Small intestine (tissue), 7 donors: ENCODE measurements at regions not wholly inside any gene's neighbourhood (a gene's known extent, or its start where the extent isn't known, plus 50 kb on each side); places are given as distances from the start of the nearest gene placed in this dataset.
A peak's percentile ranks its signal among the peaks of the same experiment; 100 is the strongest.
"Not testable (repeated sequence)": the region's sequence is repeated elsewhere in the genome, so short reads cannot be mapped to it uniquely, and the experiment has no call there.

ENCODE experiments used
- DNase-seq, 2 donors: peaks; one replicate each; pipeline versions ENCODE4 v3.0.0 to v3.0.0-alpha.2; 2013
- FAIRE-seq: peaks from 2 replicates; lab custom pipeline; 2012; peaks lifted over from hg19 to GRCh38; lab: Jason Lieb, UNC
- H3K27ac ChIP-seq, 3 donors: one replicate each; pipeline ENCODE4 v1.5.1; 2013; ENCODE audit warnings: low read length in 2 of 3, mild to moderate bottlenecking in 2 of 3, control low read depth in 1 of 3, inconsistent platforms in 1 of 3, low read depth in 1 of 3, moderate library complexity in 1 of 3
- H3K27me3 ChIP-seq, 3 donors: one replicate each; pipeline ENCODE4 v1.6.1; 2013; ENCODE audit warnings: low read length in 3 of 3, inconsistent platforms in 1 of 3; ENCODE audit not compliant: control insufficient read depth in 3 of 3, insufficient read depth in 3 of 3
- H3K36me3 ChIP-seq, 3 donors: one replicate each; pipeline ENCODE4 v1.6.1; 2013; ENCODE audit warnings: low read length in 3 of 3, inconsistent platforms in 1 of 3, low read depth in 1 of 3, mild to moderate bottlenecking in 1 of 3, moderate library complexity in 1 of 3; ENCODE audit not compliant: control insufficient read depth in 3 of 3, insufficient read depth in 2 of 3
- H3K4me1 ChIP-seq, 3 donors: one replicate each; pipeline ENCODE4 v1.6.1; 2013; ENCODE audit warnings: low read length in 2 of 3, inconsistent platforms in 1 of 3, low read depth in 1 of 3, mild to moderate bottlenecking in 1 of 3, moderate library complexity in 1 of 3; ENCODE audit not compliant: control insufficient read depth in 3 of 3, insufficient read depth in 2 of 3
- H3K4me3 ChIP-seq, 3 donors: one replicate each; pipeline ENCODE4 v1.5.1; 2013; ENCODE audit warnings: low read length in 3 of 3, control low read depth in 1 of 3, inconsistent platforms in 1 of 3, low read depth in 1 of 3, mild to moderate bottlenecking in 1 of 3, moderate library complexity in 1 of 3
- H3K9me3 ChIP-seq, 2 donors: one replicate each; pipeline ENCODE4 v1.6.1; 2013; ENCODE audit warnings: low read depth in 1 of 2, low read length in 1 of 2; ENCODE audit not compliant: control insufficient read depth in 2 of 2, insufficient read depth in 1 of 2
- WGBS, 3 donors: extraction: QIAGEN DNeasy Blood & Tissue Kit; methylation state at CpG; one replicate each; pipeline ENCODE4 v1.1.7; 2013; 5-methylcytosine and 5-hydroxymethylcytosine counted together
- donor health status: healthy with polysubstance abuse.
- donor health status: control.
- donor health status: control.
- donor health status: Bipolar disorder and iron deficiency.
- donor health status: healthy.

- H3K36me3 ChIP-seq = no peaks in the 10 kb centered on the region
- H3K27me3 ChIP-seq = peaks cover 0 to 7% (median 0%) of the 10 kb centered on the region in 3 donors
- no peak for FAIRE-seq
- no peak overlapping the region for H3K27ac ChIP-seq
- peaks cover 0 to 6% (median 0%) of the 10 kb centered on the region in 3 donors for H3K4me1 ChIP-seq
- peak in 1 of 2 donors; percentile 13 for DNase-seq
- H3K9me3 ChIP-seq = no peaks in the 10 kb centered on the region
- H3K4me3 ChIP-seq = no peak overlapping the region
- WGBS, 3 donors = 44 to 59% (median 46%) methylated on average over 14 of the region's 14 CpGs
These were observed 112.0 kb upstream of the MTHFD1L start for GRCh38 chr6:150753371-150754064.

- H3K27me3 ChIP-seq = peaks cover 0 to 7% (median 0%) of the 10 kb centered on the region in 3 donors
- FAIRE-seq = no peak
- WGBS, 3 donors = 77 to 85% (median 78%) methylated on average over 9 of the region's 9 CpGs
These were observed 110.5 kb upstream of the MTHFD1L start for GRCh38 chr6:150755042-150755441.

GRCh38 chr6:150755524-150755923 is 110.0 kb upstream of the MTHFD1L start:
- DNase-seq (no peak), FAIRE-seq (no peak)
- Histone ChIP-seq H3K36me3 (no peaks in the 10 kb centered on the region), H3K9me3 (no peaks in the 10 kb centered on the region), H3K27ac (peak overlapping the region in 1 of 3 donors; percentile 26), H3K4me3 (no peak overlapping the region), H3K27me3 (peaks cover 0 to 7% (median 0%) of the 10 kb centered on the region in 3 donors), H3K4me1 (peaks cover 0 to 6% (median 0%) of the 10 kb centered on the region in 3 donors)
- 87 to 91% (median 87%) methylated on average over 10 of the region's 10 CpGs for WGBS, 3 donors

More at GRCh38 chr6:150755042-150755441, 110.5 kb upstream of the MTHFD1L start:
- Histone ChIP-seq H3K27ac (no peak overlapping the region), H3K4me3 (no peak overlapping the region), H3K36me3 (no peaks in the 10 kb centered on the region), H3K4me1 (peaks cover 0 to 6% (median 0%) of the 10 kb centered on the region in 3 donors), H3K9me3 (no peaks in the 10 kb centered on the region)
- DNase-seq = no peak

GRCh38 chr6:150756173-150756572 is 109.3 kb upstream of the MTHFD1L start:
- H3K36me3 ChIP-seq = no peaks in the 10 kb centered on the region
- H3K4me1 ChIP-seq = peaks cover 0 to 6% (median 0%) of the 10 kb centered on the region in 3 donors
- FAIRE-seq = no peak
- no peaks in the 10 kb centered on the region for H3K9me3 ChIP-seq
- H3K27me3 ChIP-seq = peaks cover 0 to 7% (median 0%) of the 10 kb centered on the region in 3 donors
- H3K4me3 ChIP-seq = no peak overlapping the region
- no peak for DNase-seq
- 83 to 93% (median 91%) methylated on average over 7 of the region's 7 CpGs for WGBS, 3 donors
- no peak overlapping the region for H3K27ac ChIP-seq

GRCh38 chr6:150757807-150758206 is 107.7 kb upstream of the MTHFD1L start:
- FAIRE-seq, DNase-seq, H3K4me3 ChIP-seq, H3K27ac ChIP-seq, H3K4me1 ChIP-seq, H3K36me3 ChIP-seq, H3K9me3 ChIP-seq, H3K27me3 ChIP-seq: not testable (repeated sequence)
- 92 to 99% (median 97%) methylated on average over 4 of the region's 4 CpGs for WGBS, 3 donors

GRCh38 chr6:150759483-150759882 is 106.0 kb upstream of the MTHFD1L start:
- H3K27me3 ChIP-seq = no peaks in the 10 kb centered on the region
- DNase-seq (no peak), FAIRE-seq (no peak)
- no peaks in the 10 kb centered on the region for H3K9me3 ChIP-seq
- peaks cover 0 to 3% (median 0%) of the 10 kb centered on the region in 3 donors for H3K36me3 ChIP-seq
- peaks cover 0 to 3% (median 0%) of the 10 kb centered on the region in 3 donors for H3K4me1 ChIP-seq
- 91 to 100% (median 94%) methylated on average over 4 of the region's 4 CpGs for WGBS, 3 donors
- no peak overlapping the region for H3K27ac ChIP-seq
- no peak overlapping the region for H3K4me3 ChIP-seq

GRCh38 chr6:150761771-150762170 is 103.7 kb upstream of the MTHFD1L start:
- no peak for FAIRE-seq

GRCh38 chr6:150764334-150765066 is 101.0 kb upstream of the MTHFD1L start:
- no peak overlapping the region for H3K4me3 ChIP-seq
- H3K27ac ChIP-seq = no peak overlapping the region
- H3K9me3 ChIP-seq = no peaks in the 10 kb centered on the region
- FAIRE-seq = no peak
- peaks cover 0 to 3% (median 0%) of the 10 kb centered on the region in 3 donors for H3K36me3 ChIP-seq
- H3K4me1 ChIP-seq = peaks cover 0 to 3% (median 0%) of the 10 kb centered on the region in 3 donors
- H3K27me3 ChIP-seq = no peaks in the 10 kb centered on the region
- no peak for DNase-seq
- WGBS, 3 donors = 75 to 90% (median 86%) methylated on average over 10 of the region's 10 CpGs

More at GRCh38 chr6:150761771-150762170, 103.7 kb upstream of the MTHFD1L start:
- Histone ChIP-seq H3K4me3 (no peak overlapping the region), H3K4me1 (peaks cover 0 to 3% (median 0%) of the 10 kb centered on the region in 3 donors), H3K9me3 (no peaks in the 10 kb centered on the region), H3K27ac (no peak overlapping the region), H3K36me3 (peaks cover 0 to 3% (median 0%) of the 10 kb centered on the region in 3 donors), H3K27me3 (no peaks in the 10 kb centered on the region)
- DNase-seq = no peak
- 90 to 96% (median 91%) methylated on average over 3 of the region's 3 CpGs for WGBS, 3 donors
